Activated T-helper 9 cell treated with anti-CD3 and anti-CD28 coated beads, Interleukin-2, amount 50 U/mL, for 16 hours (primary cell): ENCODE measurements at regions not wholly inside any gene's neighbourhood (a gene's known extent, or its start where the extent isn't known, plus 50 kb on each side); places are given as distances from the start of the nearest gene placed in this dataset.

ENCODE experiments used
- DNase-seq: peaks from one replicate; pipeline ENCODE4 v3.0.0-alpha.2; 2020; ENCODE audit warnings: low read depth

DNA sequence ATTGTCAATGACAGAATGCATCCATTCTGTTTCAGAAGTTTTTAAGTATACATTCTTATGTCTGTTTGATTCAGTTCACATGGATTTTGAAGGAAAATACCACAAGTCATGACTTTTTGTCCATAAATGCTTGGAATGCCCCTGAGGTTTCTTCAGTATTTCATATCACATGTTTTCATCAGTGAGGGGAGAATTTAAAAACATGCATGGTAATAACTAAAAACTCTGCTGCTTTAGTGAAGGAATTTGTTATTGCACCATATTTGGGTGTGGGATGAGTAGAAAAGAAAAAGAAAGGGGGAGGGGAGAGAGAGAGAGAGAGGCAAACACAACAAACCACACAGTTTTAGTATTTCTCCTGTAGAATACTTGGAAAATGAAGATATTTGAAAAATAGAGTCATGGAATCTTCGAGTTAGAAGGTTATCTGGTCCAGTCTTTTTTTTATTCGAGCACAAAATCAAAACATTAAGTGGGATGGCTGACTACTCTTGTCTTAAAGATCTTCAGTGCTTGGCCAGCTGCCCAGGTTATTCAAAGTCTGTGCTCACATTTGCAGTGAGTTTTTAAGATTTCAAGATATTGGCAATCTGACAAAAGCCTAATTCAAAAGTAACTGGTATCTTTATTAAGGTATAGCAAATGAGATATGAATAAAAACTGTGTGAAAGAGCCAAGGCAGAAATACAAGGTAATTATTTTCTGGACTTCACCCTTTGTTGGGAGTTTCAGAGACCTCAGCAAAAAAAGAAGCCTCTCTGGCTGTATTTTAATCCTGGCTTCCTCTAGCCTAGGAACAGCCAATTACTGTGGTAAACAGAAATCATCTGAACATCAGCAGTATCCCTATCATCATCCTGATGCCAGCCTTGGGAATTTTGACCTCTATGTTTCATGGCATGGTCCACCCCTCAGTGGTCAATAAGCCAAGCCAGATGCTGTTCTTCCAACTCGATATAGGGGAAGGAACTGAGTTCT, 687.9 kb upstream of the CITED2 start:
- no peak for DNase-seq

- DNase-seq: no peak
Observed at GRCh38 chr6:140061110-140062042, 686.9 kb upstream of the CITED2 start.

DNA sequence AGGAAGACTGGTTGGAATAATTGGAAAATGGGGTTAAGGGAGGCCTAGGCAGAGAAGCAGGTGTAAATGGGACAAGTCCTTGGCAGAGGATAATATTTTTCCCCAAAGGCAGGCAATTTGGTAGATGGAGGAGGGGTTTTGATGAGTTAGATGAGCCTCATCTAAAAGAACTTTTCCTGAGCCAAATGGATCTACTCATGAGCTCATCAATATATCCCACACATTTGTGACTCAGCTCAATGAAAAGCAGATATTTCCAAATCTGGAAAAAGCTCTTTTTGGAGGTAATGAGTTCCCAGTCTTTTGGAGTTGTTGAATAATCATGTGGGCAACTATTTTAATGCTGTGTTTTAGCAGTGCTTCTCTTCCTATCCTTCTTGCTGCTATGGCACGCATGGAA, 685.5 kb upstream of the CITED2 start:
- no peak for DNase-seq

DNA sequence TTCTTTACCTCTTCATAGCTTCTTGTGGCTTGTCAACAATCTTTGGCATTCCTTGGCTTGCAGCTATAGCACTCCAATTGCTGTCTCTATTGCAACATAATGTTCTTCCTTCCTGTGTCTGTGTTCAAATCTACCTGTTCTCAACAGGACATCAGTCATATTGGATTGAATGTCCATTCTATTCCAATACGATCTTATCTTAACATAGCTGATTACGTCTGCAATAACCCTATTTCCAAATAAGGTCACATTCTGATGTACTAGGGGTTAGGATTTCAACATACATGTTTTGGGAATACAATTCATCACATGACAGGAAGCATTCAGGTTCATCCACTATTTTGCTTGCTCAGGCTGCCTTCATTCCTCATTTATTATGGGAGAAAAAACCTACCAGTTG, 684.4 kb upstream of the CITED2 start:
- no peak for DNase-seq

DNA sequence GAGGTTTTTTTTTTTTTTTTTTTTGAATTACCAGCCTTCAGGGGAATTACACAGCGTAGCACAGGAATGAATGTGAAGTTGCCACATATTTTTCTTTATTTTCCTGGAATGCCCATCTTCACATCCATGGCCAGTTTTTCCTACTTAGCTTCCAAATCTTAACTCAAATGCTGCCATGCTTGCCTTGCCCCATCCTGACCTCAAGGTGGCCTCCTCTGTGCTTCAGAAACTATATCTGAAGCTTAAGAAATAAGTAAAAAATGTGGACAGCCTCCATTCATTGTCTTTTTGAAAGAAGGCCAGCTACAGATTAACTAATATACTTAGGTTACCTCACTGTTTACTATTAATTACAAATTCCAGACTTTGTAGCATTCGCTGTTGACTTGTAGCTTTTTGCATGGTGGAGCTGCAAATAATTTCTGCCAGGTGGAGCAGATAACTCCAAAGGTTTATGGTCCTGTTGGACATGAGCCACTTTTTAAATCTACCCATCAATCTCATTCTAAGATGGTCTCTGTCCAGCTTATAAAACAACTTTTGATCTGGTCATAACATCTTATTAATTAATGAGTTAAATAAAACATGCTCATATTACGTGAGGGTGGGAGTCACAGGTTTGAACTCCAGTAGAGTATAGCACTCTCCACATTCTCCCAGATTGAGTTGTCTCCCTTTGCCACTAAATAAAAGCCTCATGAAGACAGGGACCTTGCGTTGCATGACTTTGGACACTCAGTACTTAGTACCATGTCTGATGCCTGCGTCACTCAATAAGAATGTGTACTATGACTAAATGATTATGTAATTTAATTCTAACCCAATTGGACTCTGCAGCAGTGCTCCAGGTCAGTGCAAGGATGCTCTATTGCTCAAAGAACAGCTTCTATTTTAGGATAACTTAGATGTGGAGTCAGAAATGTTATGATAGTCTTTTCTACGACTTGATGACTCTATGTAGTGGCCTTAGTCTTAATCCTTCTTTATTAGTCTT, 678.6 kb upstream of the CITED2 start:
- DNase-seq: no peak

- no peak for DNase-seq
Observed at GRCh38 chr6:140051521-140052512, 677.4 kb upstream of the CITED2 start.

GRCh38 chr6:140050101-140050995, 675.9 kb upstream of the CITED2 start:
- DNase-seq: no peak

GRCh38 chr6:140049251-140049650, 674.8 kb upstream of the CITED2 start:
- DNase-seq: no peak

GRCh38 chr6:140048202-140048790, 673.8 kb upstream of the CITED2 start:
- no peak for DNase-seq

GRCh38 chr6:140047321-140047720, 672.9 kb upstream of the CITED2 start:
- no peak for DNase-seq

DNA sequence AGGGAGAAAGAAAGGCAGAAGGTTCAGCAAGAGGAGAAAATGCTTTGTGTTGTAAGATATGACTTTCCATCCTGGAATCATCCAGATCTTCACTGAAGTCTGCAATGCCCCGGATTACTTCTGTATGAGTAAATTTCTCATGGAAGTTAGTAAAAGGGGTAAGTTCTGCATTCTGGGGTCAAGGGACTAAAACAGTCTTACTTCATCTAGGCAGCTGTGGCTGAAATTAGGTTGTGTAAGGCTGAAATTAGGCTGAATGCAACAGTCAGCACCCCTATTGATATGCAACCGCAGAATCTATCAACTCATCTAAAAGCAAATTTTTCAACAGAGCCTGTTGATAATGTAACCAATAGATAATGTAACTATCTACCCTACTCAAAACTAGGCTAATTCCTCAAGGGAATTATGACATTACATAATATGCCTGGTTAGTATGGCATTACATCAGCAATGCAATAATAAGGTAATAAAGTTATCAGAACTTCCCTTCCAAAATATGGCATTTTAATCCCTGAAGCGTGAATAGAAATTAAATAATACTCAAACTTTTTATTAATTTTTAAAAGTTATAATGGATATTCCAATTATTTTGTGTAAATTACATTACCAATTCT, 671.7 kb upstream of the CITED2 start:
- DNase-seq: no peak

GRCh38 chr6:140045116-140045515, 670.7 kb upstream of the CITED2 start:
- DNase-seq: no peak

GRCh38 chr6:140044626-140045025, 670.2 kb upstream of the CITED2 start:
- DNase-seq: no peak

GRCh38 chr6:140043762-140044378, 669.4 kb upstream of the CITED2 start:
- no peak for DNase-seq

- no peak for DNase-seq
Observed at GRCh38 chr6:140043357-140043756, 668.9 kb upstream of the CITED2 start.

GRCh38 chr6:140041571-140042332, 667.3 kb upstream of the CITED2 start:
- no peak for DNase-seq

- DNase-seq: no peak
Observed at GRCh38 chr6:140041056-140041455, 666.6 kb upstream of the CITED2 start.
